ENCODE measurements at regions not wholly inside any gene's neighbourhood (a gene's known extent, or its start where the extent isn't known, plus 50 kb on each side); places are given as distances from the start of the nearest gene placed in this dataset.

GRCh38 chr13:74423434-74423833, 289.2 kb upstream of the KLF12 start:
- TF ChIP-seq EZH2 (IDR thresholded peaks at IDR 0.05; ENCODE audit: low read length), result no peak
- TF ChIP-seq, protein P1, sequence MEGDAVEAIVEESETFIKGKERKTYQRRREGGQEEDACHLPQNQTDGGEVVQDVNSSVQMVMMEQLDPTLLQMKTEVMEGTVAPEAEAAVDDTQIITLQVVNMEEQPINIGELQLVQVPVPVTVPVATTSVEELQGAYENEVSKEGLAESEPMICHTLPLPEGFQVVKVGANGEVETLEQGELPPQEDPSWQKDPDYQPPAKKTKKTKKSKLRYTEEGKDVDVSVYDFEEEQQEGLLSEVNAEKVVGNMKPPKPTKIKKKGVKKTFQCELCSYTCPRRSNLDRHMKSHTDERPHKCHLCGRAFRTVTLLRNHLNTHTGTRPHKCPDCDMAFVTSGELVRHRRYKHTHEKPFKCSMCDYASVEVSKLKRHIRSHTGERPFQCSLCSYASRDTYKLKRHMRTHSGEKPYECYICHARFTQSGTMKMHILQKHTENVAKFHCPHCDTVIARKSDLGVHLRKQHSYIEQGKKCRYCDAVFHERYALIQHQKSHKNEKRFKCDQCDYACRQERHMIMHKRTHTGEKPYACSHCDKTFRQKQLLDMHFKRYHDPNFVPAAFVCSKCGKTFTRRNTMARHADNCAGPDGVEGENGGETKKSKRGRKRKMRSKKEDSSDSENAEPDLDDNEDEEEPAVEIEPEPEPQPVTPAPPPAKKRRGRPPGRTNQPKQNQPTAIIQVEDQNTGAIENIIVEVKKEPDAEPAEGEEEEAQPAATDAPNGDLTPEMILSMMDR (optimal IDR thresholded peaks at IDR 0.05 in 1 of 3, IDR thresholded peaks at IDR 0.05 in 1 of 3, conservative IDR thresholded peaks at IDR 0.05 in 1 of 3; ENCODE audit: extremely low read depth in 1 of 3, insufficient read depth in 2 of 3, low read length in 3 of 3), result no peak
